Gastrocnemius medialis (tissue), 4 donors: ENCODE measurements at regions not wholly inside any gene's neighbourhood (a gene's known extent, or its start where the extent isn't known, plus 50 kb on each side); places are given as distances from the start of the nearest gene placed in this dataset.

Experiments
- ATAC-seq, 2 donors: fragments of 150-250 bp; one replicate each; pipeline ENCODE4 v1.9.1; 2016
- DNase-seq, 2 donors: peaks; one replicate each; pipeline ENCODE4 v3.0.0-alpha.2; 2019
- H3K27ac ChIP-seq, 4 donors: fragments of 200-600 bp; sonication (generic); 1 replicate in 1 of 4; 2 replicates in 3 of 4; pipeline ENCODE4 v1.5.1; 2016 to 2018; ENCODE audit warnings: mild to moderate bottlenecking in 2 of 4, moderate library complexity in 1 of 4
- H3K27me3 ChIP-seq, 3 donors: fragments of 200-600 bp; sonication (generic) in 2 of 3; 1 replicate in 1 of 3; 2 replicates in 2 of 3; pipeline versions ENCODE4 v1.5.1 to v1.6.0; 2016 to 2019; ENCODE audit warnings: mild to moderate bottlenecking in 1 of 3, moderate library complexity in 1 of 3
- H3K36me3 ChIP-seq, 2 donors: fragments of 200-600 bp; sonication (generic) in 1 of 2; one replicate each; pipeline ENCODE4 v1.5.1; 2017 to 2018
- H3K4me1 ChIP-seq, 2 donors: fragments of 200-600 bp; sonication (generic) in 1 of 2; one replicate each; pipeline ENCODE4 v1.5.1; 2016 to 2017; ENCODE audit warnings: mild to moderate bottlenecking in 2 of 2
- H3K4me3 ChIP-seq, 4 donors: fragments of 200-600 bp; sonication (generic) in 3 of 4; 1 replicate in 1 of 4; 2 replicates in 3 of 4; pipeline ENCODE4 v1.5.1; 2016 to 2019; ENCODE audit warnings: mild to moderate bottlenecking in 2 of 4
- H3K9me3 ChIP-seq, 3 donors: fragments of 200-600 bp; sonication (generic) in 2 of 3; 1 replicate in 1 of 3; 2 replicates in 2 of 3; pipeline ENCODE4 v1.5.1; 2016 to 2019
- CTCF ChIP-seq, 5 experiments: fragments of 450-650 bp in 3 of 5; fragments of 200-600 bp in 2 of 5; sonication (generic) in 2 of 5; IDR thresholded peaks in 4 of 5; conservative IDR thresholded peaks in 1 of 5; 1 replicate in 4 of 5; 2 replicates in 1 of 5; pipeline ENCODE4 v1.5.1; 2016 to 2019; ENCODE audit warnings: antibody characterized with exemption in 5 of 5, mild to moderate bottlenecking in 3 of 5, moderate library complexity in 3 of 5
- POLR2A ChIP-seq, 2 donors: fragments of 450-650 bp; IDR thresholded peaks; one replicate each; pipeline ENCODE4 v1.6.1; 2017; ENCODE audit warnings: antibody characterized with exemption in 2 of 2, mild to moderate bottlenecking in 2 of 2, moderate library complexity in 2 of 2
- in situ Hi-C, 4 donors: fragments of 200-750 bp; cut with MboI; loops; one replicate each; pipeline versions ENCODE4 v1.15.0 to v1.8.0; 2017; ENCODE audit warnings: low sequenced_read_pairs in 4 of 4
- intact Hi-C: fragments of 100-400 bp; cut with DNase I; formaldehyde crosslinking; loops from one replicate; pipeline ENCODE4 v1.15.1; 2023; ENCODE audit warnings: low total_unique reads

- H3K27me3 ChIP-seq, result no peaks in the 10 kb centered on the region
- no peak overlapping the region for H3K4me3 ChIP-seq
- intact Hi-C loops (no loop called here), in situ Hi-C loops (no loop called here)
- H3K4me1 ChIP-seq, result no peaks in the 10 kb centered on the region
- TF ChIP-seq CTCF (IDR thresholded peaks at IDR 0.05 in 4 of 5, conservative IDR thresholded peaks at IDR 0.05 in 1 of 5) (no peak), POLR2A (IDR thresholded peaks at IDR 0.05) (no peak)
- no peaks in the 10 kb centered on the region for H3K36me3 ChIP-seq
- no peaks in the 10 kb centered on the region for H3K9me3 ChIP-seq
- no peak for DNase-seq
- ATAC-seq, result no peak
- H3K27ac ChIP-seq, result no peak overlapping the region
Measured at GRCh38 chr12:24027352-24027751, 77.9 kb upstream of the SOX5 start.

GRCh38 chr12:24025153-24025798 lies 75.8 kb upstream of the SOX5 start:
- TF ChIP-seq POLR2A (IDR thresholded peaks at IDR 0.05) (no peak), CTCF (IDR thresholded peaks at IDR 0.05 in 4 of 5, conservative IDR thresholded peaks at IDR 0.05 in 1 of 5) (no peak)
- H3K9me3 ChIP-seq, result no peaks in the 10 kb centered on the region
- intact Hi-C loops (no loop called here), in situ Hi-C loops (no loop called here)
- H3K27ac ChIP-seq, result no peak overlapping the region
- DNase-seq (no peak), ATAC-seq (no peak)
- no peaks in the 10 kb centered on the region for H3K4me1 ChIP-seq
- H3K4me3 ChIP-seq, result no peak overlapping the region
- H3K36me3 ChIP-seq, result no peaks in the 10 kb centered on the region
- no peaks in the 10 kb centered on the region for H3K27me3 ChIP-seq

- no peak for DNase-seq
- no peak for ATAC-seq
- no peak overlapping the region for H3K27ac ChIP-seq
- H3K9me3 ChIP-seq, result no peaks in the 10 kb centered on the region
- no peaks in the 10 kb centered on the region for H3K36me3 ChIP-seq
- intact Hi-C loops (no loop called here), in situ Hi-C loops (no loop called here)
- TF ChIP-seq POLR2A (IDR thresholded peaks at IDR 0.05) (no peak), CTCF (IDR thresholded peaks at IDR 0.05 in 4 of 5, conservative IDR thresholded peaks at IDR 0.05 in 1 of 5) (no peak)
- H3K4me3 ChIP-seq, result no peak overlapping the region
- H3K4me1 ChIP-seq, result no peaks in the 10 kb centered on the region
- no peaks in the 10 kb centered on the region for H3K27me3 ChIP-seq
Measured at GRCh38 chr12:24023081-24023480, 73.6 kb upstream of the SOX5 start.

- H3K4me3 ChIP-seq, result no peak overlapping the region
- no peaks in the 10 kb centered on the region for H3K36me3 ChIP-seq
- no peaks in the 10 kb centered on the region for H3K9me3 ChIP-seq
- no peak overlapping the region for H3K27ac ChIP-seq
- intact Hi-C loops, result no loop called here
- H3K27me3 ChIP-seq, result no peaks in the 10 kb centered on the region
- in situ Hi-C loops, result no loop called here
- no peak for TF ChIP-seq POLR2A (IDR thresholded peaks at IDR 0.05)
- no peak for DNase-seq
- ATAC-seq, result no peak
- H3K4me1 ChIP-seq, result no peaks in the 10 kb centered on the region
Measured at GRCh38 chr12:24021164-24021502, 71.7 kb upstream of the SOX5 start.

- in situ Hi-C loops, result no loop called here
Measured at GRCh38 chr12:24020397-24021163, 71.1 kb upstream of the SOX5 start.

More at GRCh38 chr12:24020397-24021163, 71.1 kb upstream of the SOX5 start:
- no peak for ATAC-seq
- TF ChIP-seq CTCF (IDR thresholded peaks at IDR 0.05 in 4 of 5, conservative IDR thresholded peaks at IDR 0.05 in 1 of 5) (no peak), POLR2A (IDR thresholded peaks at IDR 0.05) (no peak)
- no peaks in the 10 kb centered on the region for H3K9me3 ChIP-seq
- intact Hi-C loops, result no loop called here
- no peak overlapping the region for H3K4me3 ChIP-seq
- no peak for DNase-seq
- H3K27ac ChIP-seq, result no peak overlapping the region
- no peaks in the 10 kb centered on the region for H3K27me3 ChIP-seq
- no peaks in the 10 kb centered on the region for H3K4me1 ChIP-seq
- no peaks in the 10 kb centered on the region for H3K36me3 ChIP-seq
